Posterior cingulate gyrus (tissue), 11 donors: ENCODE measurements at regions not wholly inside any gene's neighbourhood (a gene's known extent, or its start where the extent isn't known, plus 50 kb on each side); places are given as distances from the start of the nearest gene placed in this dataset.
A peak's percentile ranks its signal among the peaks of the same experiment; 100 is the strongest.

Source experiments
- DNase-seq, 10 donors: peaks; one replicate each; pipeline versions ENCODE4 v3.0.0 to v3.0.0-alpha.2; 2020 to 2021; ENCODE audit warnings: mixed read lengths in 3 of 10
- intact Hi-C: fragments of 100-400 bp; cut with DNase I; formaldehyde crosslinking; loops from one replicate; pipeline ENCODE4 v1.15.1; 2023

DNA sequence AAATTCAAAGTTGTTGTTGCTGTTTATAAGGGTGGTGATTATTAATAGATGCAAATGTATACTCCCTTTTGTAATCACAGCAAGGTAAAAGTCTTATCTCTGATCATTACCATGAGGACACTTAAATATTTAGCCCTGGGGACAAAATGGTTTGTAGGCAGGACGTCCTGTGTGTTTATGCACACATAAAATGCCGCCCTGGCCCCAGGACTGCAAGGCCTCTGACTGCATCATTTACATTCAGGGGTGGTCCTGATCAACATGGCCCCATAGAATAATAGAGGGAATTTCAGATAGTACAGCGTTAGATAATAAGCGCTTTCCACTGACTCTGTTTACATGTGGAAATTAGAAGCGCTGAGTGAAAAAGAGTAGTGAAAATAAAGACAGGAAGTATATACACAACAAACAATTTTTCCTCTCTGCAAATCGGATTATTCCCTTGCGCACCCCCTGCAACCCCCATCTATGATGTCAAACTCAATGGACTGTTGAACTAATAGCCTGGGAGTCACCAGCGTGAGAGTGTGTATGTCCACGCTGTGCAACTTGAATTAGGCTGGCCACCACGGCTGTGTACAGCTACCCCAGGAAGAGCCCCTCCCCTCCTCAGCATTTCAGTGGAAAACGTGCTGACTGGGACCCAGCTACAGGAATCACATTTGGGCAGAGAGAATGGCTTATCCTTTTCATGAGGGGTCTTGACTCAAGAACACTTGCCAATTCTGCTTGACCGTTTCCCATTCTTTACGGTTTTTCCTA lies 291.5 kb downstream of the SOX11 start:
- DNase-seq, result no peak
- intact Hi-C loops, result loop anchor here (2.0 to 10.0 kb wide), 2 partner anchors 49 to 91 kb away; no protein-coding TSS in a partner anchor

DNA sequence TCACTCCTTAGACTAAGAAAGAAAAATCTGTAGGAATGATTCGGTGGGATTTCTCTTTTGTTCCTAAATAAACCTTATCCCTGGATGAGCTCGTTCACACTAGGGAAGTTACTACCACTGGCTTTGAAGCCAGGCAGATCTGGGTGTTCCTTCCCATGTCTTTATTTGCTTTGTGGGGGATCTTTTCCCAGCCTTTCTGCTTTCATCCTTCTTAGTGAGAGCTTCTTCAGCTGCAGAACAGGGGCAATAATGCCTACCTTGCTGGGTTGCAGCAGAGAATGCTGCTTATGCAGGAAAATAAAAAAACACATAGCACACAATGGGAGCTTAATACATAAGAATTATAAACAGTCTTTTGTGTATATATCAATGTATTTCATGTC lies 292.1 kb downstream of the SOX11 start:
- DNase-seq, result no peak
- intact Hi-C loops, result loop anchor here (10.0 kb wide), 1 partner anchor 91 kb away; no protein-coding TSS in a partner anchor

GRCh38 chr2:5984946-5985345 lies 292.8 kb downstream of the SOX11 start:
- intact Hi-C loops, result loop anchor here (10.0 kb wide), 1 partner anchor 90 kb away; no protein-coding TSS in a partner anchor
- no peak for DNase-seq

GRCh38 chr2:5985536-5986385 lies 293.6 kb downstream of the SOX11 start:
- DNase-seq, result peak in 1 of 10 donors; percentile 78
- intact Hi-C loops, result loop anchor here (10.0 kb wide), 1 partner anchor 89 kb away; no protein-coding TSS in a partner anchor

DNA sequence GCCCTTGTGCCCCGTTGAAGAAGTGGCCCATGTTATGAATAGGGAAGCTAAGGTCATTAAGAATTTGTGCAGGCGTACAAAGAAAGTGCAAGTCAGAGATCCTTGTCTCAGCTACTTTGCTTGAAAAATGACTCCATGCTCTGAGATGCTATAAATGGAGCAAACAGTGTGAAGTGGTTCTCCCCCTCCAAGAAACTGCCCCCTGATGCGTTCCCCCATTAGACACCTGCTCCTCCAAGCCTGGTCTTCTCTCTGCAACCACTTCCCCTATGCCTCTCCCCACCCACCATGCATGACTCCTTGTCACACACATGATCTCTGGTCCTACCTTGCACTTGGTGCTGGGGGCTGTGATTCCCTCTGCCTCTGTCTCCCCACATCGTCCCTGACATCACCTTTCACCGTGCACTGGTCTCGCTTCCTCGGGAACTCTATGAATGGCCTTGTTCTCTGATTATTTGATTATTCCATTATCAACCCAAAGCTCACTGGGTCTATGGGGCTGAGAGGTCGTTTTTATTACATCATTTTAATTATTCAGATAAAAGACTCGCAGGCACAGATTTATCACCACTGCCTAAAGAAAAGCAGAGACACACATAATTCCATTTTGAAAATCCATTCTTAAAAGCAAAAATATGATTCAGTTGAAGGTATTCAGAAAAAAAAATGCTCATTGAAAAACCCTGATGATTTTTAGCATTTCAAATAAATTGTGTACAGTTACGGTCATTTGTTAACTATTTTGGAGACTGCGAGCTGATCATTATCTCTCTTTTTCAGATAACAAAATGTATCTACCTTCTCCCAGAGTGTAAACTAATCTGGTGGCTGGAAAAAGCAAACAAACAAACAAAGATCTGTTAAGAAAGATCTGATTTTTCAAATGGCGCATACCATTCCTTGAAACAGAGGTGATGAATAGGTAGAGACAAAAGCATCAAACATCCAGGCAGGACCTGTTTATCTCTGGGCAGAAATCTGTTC lies 294.9 kb downstream of the SOX11 start:
- no peak for DNase-seq
- intact Hi-C loops, result loop anchor here (10.0 kb wide), 1 partner anchor 88 kb away; no protein-coding TSS in a partner anchor

- intact Hi-C loops, result loop anchor here (10.0 kb wide), 1 partner anchor 87 kb away; no protein-coding TSS in a partner anchor
- no peak for DNase-seq
Observed at GRCh38 chr2:5988120-5988519, 295.9 kb downstream of the SOX11 start.

DNA sequence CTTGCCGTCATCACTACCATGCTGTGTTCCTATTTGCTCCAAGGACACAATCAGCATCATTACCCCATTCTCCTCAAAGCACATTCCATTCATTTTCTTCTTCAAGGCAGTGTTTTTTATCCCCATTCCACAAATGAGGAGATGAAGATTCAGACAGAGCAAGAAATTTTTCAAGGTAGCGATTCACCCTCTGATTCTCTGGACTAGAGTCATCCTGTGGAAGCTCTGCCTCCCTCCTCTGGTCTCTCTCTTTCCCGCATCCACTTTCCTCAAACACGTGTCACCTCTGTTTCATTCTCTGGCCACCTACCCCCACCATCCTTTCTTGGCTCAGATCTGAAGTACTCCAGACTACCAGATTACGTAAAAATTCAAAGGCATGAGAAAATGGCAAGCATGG lies 297.9 kb downstream of the SOX11 start:
- intact Hi-C loops, result no loop called here
- no peak for DNase-seq

- DNase-seq, result peak in 1 of 10 donors; percentile 28
- intact Hi-C loops, result no loop called here
Observed at GRCh38 chr2:5991305-5991968, 299.3 kb downstream of the SOX11 start.

GRCh38 chr2:5995832-5996231 lies 303.6 kb downstream of the SOX11 start:
- DNase-seq, result no peak
- intact Hi-C loops, result no loop called here

DNA sequence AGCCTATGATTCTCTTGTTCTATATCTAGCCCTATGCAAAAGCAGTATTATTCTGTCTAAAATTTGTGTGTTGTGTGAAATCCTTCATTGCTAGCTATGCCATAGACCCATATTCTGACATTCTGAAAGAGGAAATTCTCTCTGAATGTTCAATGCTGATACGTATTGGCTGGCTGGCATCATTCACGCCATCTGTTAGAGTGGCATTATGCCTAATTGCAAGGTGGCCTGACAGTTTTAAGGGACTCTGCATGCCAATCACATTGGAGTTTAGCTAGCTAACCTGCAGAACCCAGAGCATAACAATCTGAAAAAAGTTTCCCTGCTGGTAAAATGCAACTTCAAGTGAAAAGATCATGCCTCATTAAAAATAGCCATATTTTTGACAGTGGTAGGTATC lies 316.0 kb downstream of the SOX11 start:
- DNase-seq, result no peak
- intact Hi-C loops, result no loop called here

- no peak for DNase-seq
- intact Hi-C loops, result no loop called here
Observed at GRCh38 chr2:6008726-6009125, 316.5 kb downstream of the SOX11 start.

GRCh38 chr2:6010163-6010562 lies 318.0 kb downstream of the SOX11 start:
- DNase-seq, result no peak
- intact Hi-C loops, result no loop called here

- intact Hi-C loops, result no loop called here
- DNase-seq, result no peak
Observed at GRCh38 chr2:6011921-6012320, 319.7 kb downstream of the SOX11 start.

GRCh38 chr2:6017736-6018286 lies 325.6 kb downstream of the SOX11 start:
- intact Hi-C loops, result no loop called here

GRCh38 chr2:6024229-6024628 lies 332.0 kb downstream of the SOX11 start:
- no peak for DNase-seq
- intact Hi-C loops, result no loop called here

More at GRCh38 chr2:6017736-6018286, 325.6 kb downstream of the SOX11 start:
- DNase-seq, result no peak

DNA sequence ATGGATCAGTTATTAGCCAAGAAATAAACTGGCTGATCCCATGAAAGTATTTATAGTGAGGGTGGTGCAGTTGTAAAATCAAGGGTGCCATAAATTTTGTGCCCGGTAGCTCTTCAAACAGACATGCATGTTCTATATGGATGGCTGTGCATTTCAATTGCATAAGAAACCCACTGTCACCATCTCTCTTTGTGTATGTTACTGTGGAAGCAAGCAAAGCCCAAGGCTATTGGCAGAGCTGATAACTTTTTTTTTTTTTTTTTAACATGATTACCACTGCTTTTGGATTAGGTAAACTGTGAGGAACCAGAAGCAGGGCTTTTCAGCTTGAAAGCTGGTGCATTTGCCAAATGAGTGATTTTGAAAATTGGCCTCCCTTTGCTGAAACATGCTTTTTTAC lies 332.6 kb downstream of the SOX11 start:
- intact Hi-C loops, result no loop called here
- no peak for DNase-seq

GRCh38 chr2:6025391-6025790 lies 333.2 kb downstream of the SOX11 start:
- intact Hi-C loops, result no loop called here
- no peak for DNase-seq

GRCh38 chr2:6027066-6027465 lies 334.9 kb downstream of the SOX11 start:
- DNase-seq, result no peak
- intact Hi-C loops, result no loop called here

DNA sequence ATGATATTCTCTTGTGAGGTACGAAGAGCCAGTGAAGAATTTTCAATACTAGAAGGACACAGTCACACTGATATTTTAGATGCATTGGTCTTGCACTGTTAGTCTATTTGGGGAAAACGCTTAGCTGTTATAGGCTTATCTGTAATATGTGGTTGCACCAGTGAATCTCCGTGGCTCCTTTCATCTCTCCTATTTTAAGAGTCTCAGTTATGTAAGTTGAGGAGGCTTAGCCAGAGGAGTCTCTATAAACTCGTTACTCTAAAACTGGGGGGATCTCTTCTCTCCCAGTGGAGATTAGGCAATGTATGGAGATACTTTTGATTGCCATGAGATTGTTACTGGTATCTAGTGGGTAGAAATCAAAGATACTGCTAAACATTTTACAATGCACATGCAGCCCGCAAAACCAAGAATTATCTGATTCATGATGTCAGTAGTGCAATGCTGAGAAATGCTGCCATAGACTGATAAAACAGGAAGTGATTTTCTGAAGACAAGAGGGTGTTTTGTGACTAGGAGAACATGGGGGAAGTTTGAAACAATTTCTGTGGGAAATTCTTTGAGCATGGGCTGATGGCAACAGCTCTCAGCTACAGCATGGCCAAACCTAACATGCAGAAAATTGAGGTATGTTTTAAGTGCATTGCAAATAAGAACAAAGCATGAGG lies 339.1 kb downstream of the SOX11 start:
- no peak for DNase-seq
- intact Hi-C loops, result no loop called here
